ENCODE measurements at regions not wholly inside any gene's neighbourhood (a gene's known extent, or its start where the extent isn't known, plus 50 kb on each side); places are given as distances from the start of the nearest gene placed in this dataset.

DNA sequence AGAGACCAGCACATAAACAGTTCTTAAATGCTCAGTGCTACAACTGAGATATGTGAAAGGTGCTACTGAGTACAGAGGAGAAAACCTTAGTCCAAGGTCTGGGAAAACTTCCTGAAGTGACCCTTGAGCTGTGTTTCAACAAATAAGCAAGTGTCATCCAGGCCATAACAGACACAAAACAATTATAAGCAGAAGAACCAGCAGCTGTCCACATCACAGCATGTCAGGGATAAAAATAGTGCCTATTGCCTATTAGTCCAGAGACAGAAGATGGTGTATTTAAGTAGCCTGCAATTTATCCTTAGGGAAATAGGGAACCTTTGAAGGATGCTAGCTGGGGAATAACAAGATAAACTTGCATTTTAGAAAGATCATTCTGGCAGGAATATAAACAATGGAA, 237.8 kb downstream of the SPTSSA start:
- TF ChIP-seq CTCF (IDR thresholded peaks at IDR 0.05) (no peak), EZH2 (IDR thresholded peaks at IDR 0.05) (no peak), EZH2phosphoT487 (IDR thresholded peaks at IDR 0.05) (no peak)
